NCI-H2107 (cell line): ENCODE measurements at regions not wholly inside any gene's neighbourhood (a gene's known extent, or its start where the extent isn't known, plus 50 kb on each side); places are given as distances from the start of the nearest gene placed in this dataset.

Experiments used
- DNase-seq: peaks from one replicate; lab custom pipeline; 2025; lab: John Stamatoyannopoulos, UW

GRCh38 chr14:105844047-105844630, 317.8 kb downstream of the TMEM121 start:
- DNase-seq = no peak

- DNase-seq = no peak
These were observed 318.7 kb downstream of the TMEM121 start for GRCh38 chr14:105844810-105845724.

- no peak for DNase-seq
These were observed 319.4 kb downstream of the TMEM121 start for GRCh38 chr14:105845725-105846309.

GRCh38 chr14:105846312-105846711, 319.9 kb downstream of the TMEM121 start:
- no peak for DNase-seq

GRCh38 chr14:105847400-105847799, 321.0 kb downstream of the TMEM121 start:
- DNase-seq = no peak

GRCh38 chr14:105848570-105848969, 322.2 kb downstream of the TMEM121 start:
- no peak for DNase-seq

- DNase-seq = no peak
These were observed 323.7 kb downstream of the TMEM121 start for GRCh38 chr14:105849933-105850626.

GRCh38 chr14:105850853-105851581, 324.6 kb downstream of the TMEM121 start:
- DNase-seq = no peak

GRCh38 chr14:105851716-105852377, 325.5 kb downstream of the TMEM121 start:
- no peak for DNase-seq

- DNase-seq = no peak
These were observed 326.1 kb downstream of the TMEM121 start for GRCh38 chr14:105852378-105853088.

GRCh38 chr14:105853089-105853906, 326.9 kb downstream of the TMEM121 start:
- no peak for DNase-seq

GRCh38 chr14:105853907-105854599, 327.7 kb downstream of the TMEM121 start:
- no peak for DNase-seq

- DNase-seq = no peak
These were observed 328.3 kb downstream of the TMEM121 start for GRCh38 chr14:105854600-105855245.

GRCh38 chr14:105855246-105855892, 329.0 kb downstream of the TMEM121 start:
- DNase-seq = no peak

GRCh38 chr14:105855893-105856675, 329.7 kb downstream of the TMEM121 start:
- no peak for DNase-seq

GRCh38 chr14:105856676-105857219, 330.4 kb downstream of the TMEM121 start:
- no peak for DNase-seq
